Astrocyte (in vitro differentiated cells and primary cell): ENCODE measurements at regions not wholly inside any gene's neighbourhood (a gene's known extent, or its start where the extent isn't known, plus 50 kb on each side); places are given as distances from the start of the nearest gene placed in this dataset.

Experiments
- DNase-seq: peaks from one replicate; pipeline ENCODE4 v3.0.0-alpha.2; 2010; ENCODE audit warnings: low read depth
- FAIRE-seq: peaks from 2 replicates; lab custom pipeline; 2011; peaks lifted over from hg19 to GRCh38; lab: Jason Lieb, UNC
- H2AFZ ChIP-seq: 2 replicates; pipeline ENCODE4 v1.6.0; 2012; ENCODE audit warnings: low read depth, low read length, inconsistent platforms
- H3K27ac ChIP-seq: 2 replicates; pipeline ENCODE4 v1.5.1; 2011; ENCODE audit warnings: low read depth, low read length, inconsistent platforms
- H3K27me3 ChIP-seq: 2 replicates; pipeline ENCODE4 v1.6.0; 2011; ENCODE audit warnings: low read length, inconsistent platforms; ENCODE audit not compliant: insufficient read depth
- H3K36me3 ChIP-seq: 2 replicates; pipeline ENCODE4 v1.5.1; 2011; ENCODE audit warnings: low read length, inconsistent platforms; ENCODE audit not compliant: insufficient read depth
- H3K4me1 ChIP-seq: 2 replicates; pipeline ENCODE4 v1.5.1; 2011; ENCODE audit warnings: low read length, inconsistent platforms; ENCODE audit not compliant: insufficient read depth
- H3K4me2 ChIP-seq: 2 replicates; pipeline ENCODE4 v1.6.0; 2012; ENCODE audit warnings: low read length, inconsistent platforms
- H3K4me3 ChIP-seq: 2 replicates; pipeline ENCODE4 v1.5.1; 2011; ENCODE audit warnings: low read depth, mild to moderate bottlenecking, low read length, inconsistent platforms; ENCODE audit not compliant: insufficient read depth
- H3K79me2 ChIP-seq: 2 replicates; pipeline ENCODE4 v1.6.0; 2012; ENCODE audit warnings: mild to moderate bottlenecking, low read length, inconsistent platforms; ENCODE audit not compliant: insufficient read depth
- H3K9ac ChIP-seq: 2 replicates; pipeline ENCODE4 v1.6.0; 2012; ENCODE audit warnings: mild to moderate bottlenecking, low read length, inconsistent platforms
- H3K9me3 ChIP-seq: 2 replicates; pipeline ENCODE4 v1.5.1; 2012; ENCODE audit warnings: low read depth, mild to moderate bottlenecking, low read length, inconsistent platforms; ENCODE audit not compliant: insufficient read depth
- H4K20me1 ChIP-seq: 2 replicates; pipeline ENCODE4 v1.6.0; 2012; ENCODE audit warnings: low read length, inconsistent platforms; ENCODE audit not compliant: insufficient read depth
- H3K27ac Mint-ChIP-seq: one replicate; pipeline ENCODE4 v1.8.0; 2021; ENCODE audit warnings: mild to moderate bottlenecking, mixed read lengths; ENCODE audit not compliant: unreplicated experiment
- H3K27me3 Mint-ChIP-seq: one replicate; pipeline ENCODE4 v1.8.0; 2021; ENCODE audit warnings: low read depth, mixed read lengths; ENCODE audit not compliant: unreplicated experiment
- H3K36me3 Mint-ChIP-seq: one replicate; pipeline ENCODE4 v1.8.0; 2021; ENCODE audit warnings: low read depth, mixed read lengths; ENCODE audit not compliant: unreplicated experiment
- H3K4me1 Mint-ChIP-seq: one replicate; pipeline ENCODE4 v1.8.0; 2021; ENCODE audit warnings: low read depth, mixed read lengths; ENCODE audit not compliant: unreplicated experiment
- H3K4me3 Mint-ChIP-seq: one replicate; pipeline ENCODE4 v1.8.0; 2021; ENCODE audit warnings: mild to moderate bottlenecking, moderate library complexity, mixed read lengths; ENCODE audit not compliant: unreplicated experiment
- H3K9me3 Mint-ChIP-seq: one replicate; pipeline ENCODE4 v1.8.0; 2021; ENCODE audit warnings: mild to moderate bottlenecking, mixed read lengths; ENCODE audit not compliant: unreplicated experiment
- CTCF ChIP-seq: IDR thresholded peaks from 2 replicates; pipeline ENCODE4 v1.5.1; 2011; ENCODE audit warnings: low read depth, mild to moderate bottlenecking, inconsistent platforms, low read length, moderate library complexity; ENCODE audit not compliant: insufficient read depth
- EZH2 ChIP-seq: IDR thresholded peaks from 2 replicates; pipeline ENCODE4 v1.6.1; 2012; ENCODE audit warnings: mild to moderate bottlenecking, low read length, inconsistent platforms; ENCODE audit not compliant: insufficient read depth

GRCh38 chr21:36250423-36251075, 69.4 kb upstream of the MORC3 start:
- H3K36me3 ChIP-seq, result peaks cover 15% of the 10 kb centered on the region
- H4K20me1 ChIP-seq, result no peaks in the 10 kb centered on the region
- no peaks in the 10 kb centered on the region for H3K4me1 Mint-ChIP-seq
- no peak overlapping the region for H3K4me2 ChIP-seq
- no peak for FAIRE-seq
- H3K27ac Mint-ChIP-seq, result no peak overlapping the region
- H2AFZ ChIP-seq, result no peak overlapping the region
- no peak for TF ChIP-seq CTCF
- TF ChIP-seq EZH2, result no peak
- no peak overlapping the region for H3K27ac ChIP-seq
- H3K9ac ChIP-seq, result no peak overlapping the region
- H3K4me1 ChIP-seq, result peaks cover 23% of the 10 kb centered on the region
- H3K9me3 Mint-ChIP-seq, result no peaks in the 10 kb centered on the region
- H3K27me3 Mint-ChIP-seq, result no peaks in the 10 kb centered on the region
- no peak overlapping the region for H3K4me3 Mint-ChIP-seq
- no peaks in the 10 kb centered on the region for H3K79me2 ChIP-seq
- no peaks in the 10 kb centered on the region for H3K27me3 ChIP-seq
- no peak for DNase-seq
- peaks cover 19% of the 10 kb centered on the region for H3K36me3 Mint-ChIP-seq
- H3K9me3 ChIP-seq, result no peaks in the 10 kb centered on the region
- no peak overlapping the region for H3K4me3 ChIP-seq

GRCh38 chr21:36254106-36254941, 65.7 kb upstream of the MORC3 start:
- peaks cover 24% of the 10 kb centered on the region for H3K36me3 Mint-ChIP-seq
- Histone ChIP-seq H3K4me1 (no peaks in the 10 kb centered on the region), H2AFZ (no peak overlapping the region), H3K9me3 (no peaks in the 10 kb centered on the region), H3K79me2 (no peaks in the 10 kb centered on the region), H3K9ac (no peak overlapping the region), H3K27ac (no peak overlapping the region), H3K27me3 (no peaks in the 10 kb centered on the region), H4K20me1 (no peaks in the 10 kb centered on the region), H3K36me3 (peaks cover 24% of the 10 kb centered on the region), H3K4me3 (no peak overlapping the region), H3K4me2 (no peak overlapping the region)
- no peaks in the 10 kb centered on the region for H3K4me1 Mint-ChIP-seq
- TF ChIP-seq CTCF (no peak), EZH2 (no peak)
- no peaks in the 10 kb centered on the region for H3K9me3 Mint-ChIP-seq
- DNase-seq, result no peak
- no peak overlapping the region for H3K27ac Mint-ChIP-seq
- H3K27me3 Mint-ChIP-seq, result no peaks in the 10 kb centered on the region
- FAIRE-seq, result no peak
- H3K4me3 Mint-ChIP-seq, result no peak overlapping the region

- Histone ChIP-seq H3K27me3 (no peaks in the 10 kb centered on the region), H3K4me3 (no peak overlapping the region), H3K4me1 (no peaks in the 10 kb centered on the region), H3K79me2 (no peaks in the 10 kb centered on the region), H4K20me1 (no peaks in the 10 kb centered on the region), H3K27ac (no peak overlapping the region), H3K4me2 (no peak overlapping the region), H3K9me3 (no peaks in the 10 kb centered on the region), H3K9ac (no peak overlapping the region), H3K36me3 (peaks cover 19% of the 10 kb centered on the region), H2AFZ (no peak overlapping the region)
- DNase-seq, result no peak
- no peak overlapping the region for H3K4me3 Mint-ChIP-seq
- H3K27me3 Mint-ChIP-seq, result no peaks in the 10 kb centered on the region
- no peaks in the 10 kb centered on the region for H3K9me3 Mint-ChIP-seq
- no peaks in the 10 kb centered on the region for H3K4me1 Mint-ChIP-seq
- no peak overlapping the region for H3K27ac Mint-ChIP-seq
- TF ChIP-seq CTCF (no peak), EZH2 (no peak)
- peaks cover 23% of the 10 kb centered on the region for H3K36me3 Mint-ChIP-seq
- FAIRE-seq, result no peak
Observed at GRCh38 chr21:36255663-36256062, 64.3 kb upstream of the MORC3 start.
